GM23338 (cell line): ENCODE measurements at regions not wholly inside any gene's neighbourhood (a gene's known extent, or its start where the extent isn't known, plus 50 kb on each side); places are given as distances from the start of the nearest gene placed in this dataset.

Source experiments
- ATAC-seq: fragments of 200-7000 bp; cut with Tn5 transposase; 3 replicates; pipeline ENCODE4 v1.9.1; 2020
- DNase-seq: peaks from one replicate; pipeline ENCODE4 v3.0.0-alpha.2; 2015; ENCODE audit warnings: low spot score
- H2AFZ ChIP-seq: fragments of 200-600 bp; sonication (generic); 2 replicates; pipeline ENCODE4 v1.8.0; 2016; ENCODE audit warnings: antibody characterized with exemption, mild to moderate bottlenecking, moderate library complexity
- H3F3A ChIP-seq: fragments of 200-600 bp; sonication (generic); replicated peaks from 2 replicates; pipeline ENCODE4 v1.8.0; 2017; ENCODE audit warnings: antibody characterized with exemption, mixed run types, low read depth
- H3K27ac ChIP-seq: fragments of 200-600 bp; sonication (generic); 2 replicates; pipeline ENCODE4 v1.6.1; 2016; ENCODE audit warnings: low read depth
- H3K27me3 ChIP-seq: fragments of 200-600 bp; sonication (generic); 2 replicates; pipeline ENCODE4 v1.8.0; 2016; ENCODE audit warnings: mild to moderate bottlenecking, mixed run types, moderate library complexity; ENCODE audit not compliant: insufficient read depth
- H3K36me3 ChIP-seq: fragments of 200-600 bp; sonication (generic); 2 replicates; pipeline ENCODE4 v1.8.0; 2016; ENCODE audit warnings: mild to moderate bottlenecking; ENCODE audit not compliant: insufficient read depth
- H3K4me1 ChIP-seq: fragments of 200-600 bp; sonication (generic); 2 replicates; pipeline ENCODE4 v1.8.0; 2016; ENCODE audit warnings: mild to moderate bottlenecking, moderate library complexity; ENCODE audit not compliant: insufficient read depth
- H3K4me2 ChIP-seq: fragments of 200-600 bp; sonication (generic); 2 replicates; pipeline ENCODE4 v1.7.1; 2017; ENCODE audit warnings: mixed run types
- H3K4me3 ChIP-seq: fragments of 200-600 bp; sonication (generic); 2 replicates; pipeline ENCODE4 v1.6.1; 2016; ENCODE audit warnings: mixed run types
- H3K79me2 ChIP-seq: fragments of 200-600 bp; sonication (generic); replicated peaks from 2 replicates; pipeline ENCODE4 v1.8.0; 2017; ENCODE audit warnings: mild to moderate bottlenecking; ENCODE audit not compliant: insufficient read depth
- H3K9me2 ChIP-seq: fragments of 200-600 bp; sonication (generic); 2 replicates; pipeline ENCODE4 v1.8.0; 2017; ENCODE audit not compliant: insufficient read depth
- H4K20me1 ChIP-seq: fragments of 200-600 bp; sonication (generic); replicated peaks from 2 replicates; pipeline ENCODE4 v1.8.0; 2017; ENCODE audit warnings: mild to moderate bottlenecking; ENCODE audit not compliant: insufficient read depth
- H3K27ac Mint-ChIP-seq: 2 replicates; pipeline ENCODE4 v1.8.0; 2020; ENCODE audit warnings: inconsistent platforms, mild to moderate bottlenecking, moderate library complexity, mixed read lengths
- H3K27me3 Mint-ChIP-seq: 3 replicates; pipeline ENCODE4 v1.8.0; 2022; ENCODE audit warnings: low read depth, mild to moderate bottlenecking, moderate library complexity, mixed read lengths, inconsistent platforms; ENCODE audit not compliant: insufficient read depth, poor library complexity
- H3K36me3 Mint-ChIP-seq: 3 replicates; pipeline ENCODE4 v1.8.0; 2021; ENCODE audit warnings: low read depth, mild to moderate bottlenecking, inconsistent platforms, moderate library complexity, mixed read lengths
- H3K4me1 Mint-ChIP-seq: 3 replicates; pipeline ENCODE4 v1.8.0; 2020; ENCODE audit warnings: mild to moderate bottlenecking, inconsistent platforms, mixed read lengths
- H3K4me3 Mint-ChIP-seq: 3 replicates; pipeline ENCODE4 v1.8.0; 2021; ENCODE audit warnings: moderate library complexity, mild to moderate bottlenecking, inconsistent platforms, mixed read lengths
- H3K9me3 Mint-ChIP-seq: 3 replicates; pipeline ENCODE4 v1.8.0; 2020; ENCODE audit warnings: moderate library complexity, mild to moderate bottlenecking, inconsistent platforms, mixed read lengths
- CREB1 ChIP-seq: fragments of 250-450 bp; sonication (Bioruptor Pico); IDR thresholded peaks from 2 replicates; pipeline ENCODE4 v1.5.0; 2020; ENCODE audit warnings: low read depth, mild to moderate bottlenecking, moderate library complexity
- EZH2 ChIP-seq: fragments of 200-600 bp; sonication (generic); IDR thresholded peaks from one replicate; pipeline ENCODE4 v1.8.0; 2017; ENCODE audit warnings: antibody characterized with exemption, mild to moderate bottlenecking, low read depth; ENCODE audit not compliant: unreplicated experiment
- EZH2phosphoT487 ChIP-seq: fragments of 200-600 bp; sonication (generic); IDR thresholded peaks from one replicate; pipeline ENCODE4 v1.8.1; 2018; ENCODE audit warnings: antibody characterized with exemption; ENCODE audit not compliant: unreplicated experiment
- JUNB ChIP-seq: IDR thresholded peaks from one replicate; pipeline ENCODE4 v1.6.1; 2016; ENCODE audit warnings: antibody characterized with exemption; ENCODE audit not compliant: unreplicated experiment
- NANOG ChIP-seq: IDR thresholded peaks from 2 replicates; pipeline ENCODE4 v1.6.1; 2016; ENCODE audit warnings: antibody characterized with exemption, borderline replicate concordance
- POLR2AphosphoS5 ChIP-seq: IDR thresholded peaks from 2 replicates; pipeline ENCODE4 v1.6.1; 2016; ENCODE audit warnings: antibody characterized with exemption, low read depth
- REST ChIP-seq: IDR thresholded peaks from one replicate; pipeline ENCODE4 v1.6.1; 2018; ENCODE audit warnings: antibody characterized with exemption; ENCODE audit not compliant: unreplicated experiment
- STAT1 ChIP-seq: IDR thresholded peaks from one replicate; pipeline ENCODE4 v1.6.1; 2016; ENCODE audit warnings: antibody characterized with exemption; ENCODE audit not compliant: unreplicated experiment
- ZNF114 ChIP-seq: fragments of 250-450 bp; sonication (Bioruptor Pico); IDR thresholded peaks from 2 replicates; pipeline ENCODE4 v1.5.0; 2020; ENCODE audit warnings: mild to moderate bottlenecking, moderate library complexity
- ZNF331 ChIP-seq: fragments of 250-450 bp; sonication (Bioruptor Pico); IDR thresholded peaks from 2 replicates; pipeline ENCODE4 v1.5.0; 2020; ENCODE audit warnings: low read depth, mild to moderate bottlenecking, moderate library complexity
- ZNF462 ChIP-seq: fragments of 250-450 bp; sonication (Bioruptor Pico); IDR thresholded peaks from 2 replicates; pipeline ENCODE4 v1.5.0; 2020; ENCODE audit warnings: mild to moderate bottlenecking, moderate library complexity

- Mint-ChIP-seq H3K36me3 (peaks cover 4% of the 10 kb centered on the region; the same call in 2 of the 3 replicates), H3K27me3 (no peaks in the 10 kb centered on the region), H3K9me3 (peaks cover 9% of the 10 kb centered on the region), H3K4me1 (no peaks in the 10 kb centered on the region), H3K4me3 (no peak overlapping the region), H3K27ac (no peak overlapping the region)
- TF ChIP-seq ZNF331 (CRISPR knock-in tag) = no peak
- no peak for TF ChIP-seq STAT1
- TF ChIP-seq ZNF462 (CRISPR knock-in tag) = no peak
- Histone ChIP-seq H3F3A (no peaks in the 10 kb centered on the region), H3K79me2 (no peaks in the 10 kb centered on the region), H3K4me3 (no peak overlapping the region), H3K9me2 (no peaks in the 10 kb centered on the region), H3K4me2 (no peak overlapping the region), H3K27ac (no peak overlapping the region), H3K4me1 (no peaks in the 10 kb centered on the region), H3K27me3 (no peaks in the 10 kb centered on the region), H4K20me1 (no peaks in the 10 kb centered on the region), H2AFZ (no peak overlapping the region), H3K36me3 (no peaks in the 10 kb centered on the region)
- DNase-seq (no peak), ATAC-seq (no peak)
These were observed 1067.2 kb upstream of the ADGRB3 start for GRCh38 chr6:67567842-67568241.

- ATAC-seq = no peak
- H3K4me1 Mint-ChIP-seq = no peaks in the 10 kb centered on the region
- 0 out of 3 replicates have a peak, but pooled peaks cover 4% of the 10 kb centered on the region for H3K36me3 Mint-ChIP-seq
- H3K9me2 ChIP-seq = no peaks in the 10 kb centered on the region
- no peak overlapping the region for H2AFZ ChIP-seq
- no peaks in the 10 kb centered on the region for H3K27me3 Mint-ChIP-seq
- H3K27ac Mint-ChIP-seq = no peak overlapping the region
- H3K4me3 Mint-ChIP-seq = no peak overlapping the region
- H3K4me3 ChIP-seq = no peak overlapping the region
- TF ChIP-seq NANOG = no peak
- no peak for TF ChIP-seq JUNB
- no peak for TF ChIP-seq REST
- TF ChIP-seq ZNF114 (CRISPR knock-in tag) = no peak
- TF ChIP-seq POLR2AphosphoS5 = no peak
- TF ChIP-seq CREB1 (CRISPR knock-in tag) = no peak
- TF ChIP-seq STAT1 = no peak
- no peak for TF ChIP-seq EZH2
- no peak for TF ChIP-seq EZH2phosphoT487
- no peaks in the 10 kb centered on the region for H3K36me3 ChIP-seq
- no peaks in the 10 kb centered on the region for H3K27me3 ChIP-seq
- no peaks in the 10 kb centered on the region for H3F3A ChIP-seq
- H3K9me3 Mint-ChIP-seq = peaks cover 7% of the 10 kb centered on the region
- no peak overlapping the region for H3K27ac ChIP-seq
- no peak overlapping the region for H3K4me2 ChIP-seq
- DNase-seq = no peak
- H4K20me1 ChIP-seq = no peaks in the 10 kb centered on the region
- H3K4me1 ChIP-seq = no peaks in the 10 kb centered on the region
- H3K79me2 ChIP-seq = no peaks in the 10 kb centered on the region
These were observed 1071.4 kb upstream of the ADGRB3 start for GRCh38 chr6:67563671-67564070.
